ENCODE measurements at regions not wholly inside any gene's neighbourhood (a gene's known extent, or its start where the extent isn't known, plus 50 kb on each side); places are given as distances from the start of the nearest gene placed in this dataset.

GRCh38 chr2:173419506-173419905 lies 64.8 kb downstream of the CDCA7 start:
- no peak for DNase-seq (ENCODE audit: low spot score)

GRCh38 chr2:173424886-173425285 lies 70.2 kb downstream of the CDCA7 start:
- no peak for DNase-seq (ENCODE audit: low spot score)

DNA sequence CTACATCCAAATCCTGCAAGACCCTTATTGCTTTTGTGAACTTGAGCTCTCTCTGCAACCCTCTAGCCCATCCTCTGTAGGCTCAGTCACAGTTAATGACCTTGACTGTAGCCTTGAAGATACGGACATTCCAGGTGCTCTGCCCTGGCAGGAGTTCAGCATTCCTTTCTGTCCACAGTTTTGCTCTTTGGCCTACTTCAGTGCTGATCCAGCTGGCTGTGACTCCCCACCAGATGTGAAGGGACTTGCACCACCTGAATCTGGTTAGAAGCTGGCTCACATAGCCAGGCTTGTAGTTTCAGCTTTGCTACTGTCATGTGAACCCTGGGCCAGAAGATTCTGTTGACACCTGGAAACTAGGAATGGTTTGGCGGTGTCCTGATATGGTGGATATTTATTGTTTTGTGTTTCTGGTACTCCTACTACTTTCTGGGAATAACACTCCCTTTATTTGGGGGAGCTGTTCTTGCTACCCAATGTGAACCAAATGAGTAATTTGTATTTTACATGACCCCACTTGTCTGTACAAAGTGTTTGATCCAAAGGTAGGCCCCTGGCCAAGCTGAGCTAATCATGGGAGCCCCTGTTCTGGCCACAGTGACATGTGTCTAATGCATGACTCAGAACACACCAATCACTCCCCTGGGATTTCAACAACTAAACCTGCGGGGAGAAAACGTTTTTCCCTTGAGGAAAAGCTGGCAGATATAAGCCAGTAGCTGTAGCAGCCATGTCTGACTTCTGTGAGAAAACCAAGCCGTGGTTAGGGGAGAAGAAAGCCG lies 73.4 kb downstream of the CDCA7 start:
- peak; percentile 25 for DNase-seq (ENCODE audit: low spot score)

DNA sequence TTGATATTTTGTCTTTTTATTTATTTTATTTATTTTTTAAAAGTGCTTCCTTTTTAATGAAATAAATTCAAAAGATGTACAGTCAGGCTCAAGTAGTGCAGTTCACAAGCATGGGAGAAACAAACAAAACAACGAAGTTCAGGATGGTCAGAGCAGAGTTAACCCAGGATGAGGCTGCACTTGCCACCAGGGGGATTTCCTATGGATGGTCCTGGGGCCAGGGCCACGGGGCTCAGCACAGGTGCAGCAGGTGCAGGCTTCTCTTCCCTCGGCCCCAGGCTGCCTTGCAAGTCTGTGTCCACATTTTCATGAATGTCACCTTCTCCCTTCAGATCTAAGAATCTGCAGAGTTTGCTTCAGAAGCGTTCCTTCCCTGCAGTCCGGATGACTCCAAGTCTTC lies 76.5 kb downstream of the CDCA7 start:
- no peak for DNase-seq (ENCODE audit: low spot score)

- DNase-seq (ENCODE audit: low spot score): no peak
Observed at GRCh38 chr2:173432049-173432754, 77.5 kb downstream of the CDCA7 start.

DNA sequence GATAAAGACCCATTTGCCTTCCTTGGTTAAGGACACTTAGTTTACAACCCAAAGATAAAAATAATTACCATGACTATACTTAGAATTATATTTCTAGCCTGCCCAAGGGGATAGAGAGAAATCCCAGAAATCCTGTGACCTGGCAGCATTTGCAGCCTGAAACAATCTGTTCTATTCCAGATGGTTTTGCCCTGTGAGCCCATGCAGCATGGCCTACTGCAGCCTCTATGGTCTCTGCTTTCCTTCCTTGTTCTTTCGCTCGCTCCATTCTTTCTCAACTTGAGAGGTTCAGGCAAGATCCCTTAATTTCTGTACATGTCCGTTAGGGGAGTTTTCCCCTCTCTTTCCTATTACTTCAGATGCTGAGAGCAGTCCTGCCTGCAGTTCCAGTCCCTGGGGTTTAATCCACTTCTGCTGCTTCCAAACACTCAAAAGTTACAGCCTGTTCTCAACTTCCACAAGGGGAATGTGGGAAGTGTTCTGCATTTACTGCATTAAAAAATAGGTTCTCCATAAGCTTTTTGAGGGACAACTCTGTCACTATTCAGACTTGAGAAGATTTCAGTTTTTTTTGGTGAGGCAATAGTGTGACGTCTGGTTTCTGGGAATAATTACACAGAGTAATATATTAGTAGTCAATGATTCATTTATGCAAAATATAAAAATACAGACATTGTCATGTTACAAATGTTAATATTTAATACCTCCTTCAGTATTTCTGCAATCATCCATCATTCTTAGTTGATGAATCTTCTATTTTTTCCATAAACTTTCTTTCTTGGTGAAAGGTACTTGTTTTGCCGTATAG lies 80.3 kb downstream of the CDCA7 start:
- DNase-seq (ENCODE audit: low spot score): no peak

DNA sequence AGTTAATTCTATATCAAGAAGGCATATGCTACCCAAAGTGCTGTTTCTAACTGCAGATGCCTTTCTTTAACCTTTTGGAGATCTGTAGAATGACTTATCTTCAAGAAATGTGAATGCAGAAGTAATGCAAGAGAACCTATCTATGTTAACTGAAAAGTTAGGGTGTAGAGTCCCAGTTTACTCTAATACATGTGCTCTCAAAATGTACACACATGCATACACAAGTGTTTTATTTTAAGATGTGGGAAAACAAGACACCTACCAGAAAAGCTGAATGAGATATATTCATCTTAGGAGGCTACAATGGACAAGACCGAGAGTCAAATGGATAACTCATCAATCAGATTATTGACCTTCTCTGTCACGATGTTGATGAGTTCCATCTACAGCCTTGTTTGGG lies 80.9 kb downstream of the CDCA7 start:
- no peak for DNase-seq (ENCODE audit: low spot score)

GRCh38 chr2:173436088-173436487 lies 81.4 kb downstream of the CDCA7 start:
- no peak for DNase-seq (ENCODE audit: low spot score)

GRCh38 chr2:173441222-173441621 lies 86.5 kb downstream of the CDCA7 start:
- DNase-seq (ENCODE audit: low spot score): no peak

DNA sequence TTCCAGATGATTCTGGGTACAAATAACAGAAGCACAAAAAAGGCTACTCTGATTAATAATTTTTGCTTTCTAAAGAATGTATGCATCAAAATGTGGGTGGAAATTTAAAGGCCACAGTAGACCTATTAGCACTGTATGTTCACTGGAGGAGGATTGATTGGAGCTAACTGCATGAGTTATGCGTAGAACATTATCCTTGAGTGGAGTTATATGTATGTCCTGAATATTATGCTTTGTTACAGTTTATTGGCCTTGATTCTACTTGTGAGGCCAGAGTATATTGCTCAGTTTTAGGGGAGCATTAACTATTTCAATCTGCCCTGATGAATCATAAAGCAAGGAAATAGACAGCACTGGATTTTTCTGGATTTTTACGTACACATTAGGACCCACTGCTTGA lies 87.9 kb downstream of the CDCA7 start:
- DNase-seq (ENCODE audit: low spot score): no peak

DNA sequence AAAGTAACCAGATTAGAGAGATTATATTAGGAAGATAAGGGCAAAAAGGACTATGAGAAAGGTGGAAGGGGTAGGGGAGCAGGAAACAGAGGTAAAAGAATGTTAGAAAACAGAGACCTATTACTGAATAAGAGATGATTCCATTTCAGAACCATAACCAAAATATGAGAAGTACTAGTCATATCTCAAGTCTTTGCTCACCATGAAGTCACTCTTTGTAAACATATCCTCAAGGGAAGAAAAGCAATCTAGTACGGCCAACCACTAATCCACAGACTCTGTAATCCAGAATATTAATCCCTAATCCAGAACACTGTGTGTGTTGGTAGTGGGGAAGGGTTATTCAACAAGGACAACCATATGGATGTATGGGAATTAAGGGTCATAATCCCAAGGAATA lies 92.0 kb downstream of the CDCA7 start:
- no peak for DNase-seq (ENCODE audit: low spot score)

DNA sequence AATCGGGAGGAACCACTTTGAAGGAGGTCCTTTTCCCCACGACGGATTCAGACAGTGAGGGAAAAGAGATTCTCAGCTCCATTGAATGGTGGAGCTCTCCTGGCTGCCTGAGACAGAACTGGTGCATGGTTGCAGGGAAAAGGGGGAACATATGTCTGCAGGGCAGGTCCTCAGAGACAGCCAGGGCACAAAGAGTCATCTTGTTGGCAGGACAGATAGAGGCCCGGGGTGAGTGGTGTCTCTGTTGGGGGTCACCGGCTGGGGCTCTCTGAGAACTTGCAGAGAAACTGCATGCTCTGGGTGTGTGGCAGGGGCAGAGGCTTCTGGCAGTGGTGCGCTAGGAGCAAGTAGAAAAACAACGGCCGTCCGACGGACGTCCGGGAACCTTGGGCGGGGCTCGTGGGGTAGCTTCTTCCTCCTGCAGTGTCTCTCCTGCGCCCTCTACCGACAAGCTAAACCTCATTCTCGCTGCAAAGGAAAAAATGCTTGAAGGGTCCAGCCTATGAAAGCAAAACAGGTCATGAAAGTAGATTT lies 94.3 kb downstream of the CDCA7 start:
- peak; percentile 90 for DNase-seq (ENCODE audit: low spot score)

DNA sequence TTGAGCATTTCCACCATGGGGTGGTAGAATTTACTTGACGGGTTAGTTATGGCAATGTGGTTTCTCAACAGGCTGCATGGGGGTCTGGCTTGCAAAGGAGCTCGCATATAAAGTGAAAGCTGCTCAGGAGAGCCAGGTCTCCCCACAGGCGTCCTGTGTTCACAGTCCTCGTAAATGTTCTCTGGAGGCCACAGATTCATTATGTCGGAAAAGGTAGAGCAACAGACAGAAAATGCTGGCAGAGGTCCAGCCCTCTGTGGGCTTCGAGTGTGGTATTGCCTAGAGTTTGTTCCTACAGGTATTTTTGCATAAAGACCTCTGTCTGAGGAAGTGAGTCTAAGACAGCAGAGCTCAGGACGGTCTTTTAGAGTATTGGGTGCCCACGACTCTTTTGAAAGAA lies 96.4 kb downstream of the CDCA7 start:
- DNase-seq (ENCODE audit: low spot score): no peak

GRCh38 chr2:173451941-173452340 lies 97.3 kb downstream of the CDCA7 start:
- no peak for DNase-seq (ENCODE audit: low spot score)

DNA sequence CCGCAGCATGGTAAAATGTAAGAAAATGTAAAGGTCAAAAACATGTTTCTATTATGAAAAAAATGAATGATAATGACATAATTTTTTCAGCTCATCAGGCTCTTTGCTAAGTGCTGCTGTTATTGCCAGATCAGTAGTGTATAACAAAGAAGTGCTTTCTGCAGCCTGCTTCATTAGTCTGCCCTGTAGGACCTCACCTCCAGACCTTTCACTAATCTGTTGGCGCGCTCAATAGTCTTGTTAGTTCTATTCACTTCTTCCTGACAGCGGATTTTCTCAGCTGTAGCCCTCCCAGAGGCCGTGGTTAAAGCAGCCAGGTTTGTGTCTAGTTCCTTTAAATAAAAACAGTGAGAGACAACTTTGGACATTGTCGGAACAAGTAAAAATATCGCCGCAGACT lies 97.7 kb downstream of the CDCA7 start:
- no peak for DNase-seq (ENCODE audit: low spot score)

DNA sequence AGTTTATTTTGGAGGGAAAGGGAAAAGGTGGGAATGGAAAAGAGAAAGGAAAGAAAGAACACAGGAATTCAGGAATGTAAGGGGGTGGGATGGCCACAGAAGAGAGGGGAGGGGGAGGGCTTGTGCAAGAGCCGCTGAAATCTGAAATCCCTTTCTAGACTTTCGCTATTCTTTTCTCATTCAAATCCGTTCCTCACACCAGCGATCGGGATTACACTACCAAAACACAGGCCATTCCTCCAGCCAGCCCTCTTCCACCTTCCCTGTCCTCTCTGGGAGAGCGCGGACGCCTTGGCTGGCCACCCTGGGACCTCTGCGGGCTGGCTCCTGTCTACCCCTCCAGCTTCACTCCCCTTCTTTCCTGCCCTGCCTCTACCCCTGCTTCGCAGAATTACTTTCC lies 102.3 kb downstream of the CDCA7 start:
- no peak for DNase-seq (ENCODE audit: low spot score)

DNA sequence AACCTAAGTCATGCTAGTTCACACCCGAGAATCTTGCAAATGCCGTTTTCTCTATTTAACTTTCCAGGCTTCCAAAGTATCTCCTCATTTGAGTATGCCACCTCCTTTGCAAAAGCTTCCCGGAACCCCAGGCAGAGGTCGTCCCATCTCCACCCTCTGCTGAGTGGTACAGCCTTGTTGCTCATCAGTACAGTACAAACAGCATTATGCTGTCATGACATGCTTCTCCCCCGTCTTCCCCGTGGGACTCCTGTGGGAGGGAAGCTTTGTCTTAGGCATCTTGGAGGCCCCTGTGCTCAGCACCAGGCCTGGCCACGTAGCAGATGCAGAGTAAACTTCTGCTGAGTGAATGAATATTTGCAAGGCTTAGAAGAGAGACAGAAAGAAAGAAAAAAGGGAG lies 102.7 kb downstream of the CDCA7 start:
- DNase-seq (ENCODE audit: low spot score): no peak

- no peak for DNase-seq (ENCODE audit: low spot score)
Observed at GRCh38 chr2:173458991-173459780, 104.5 kb downstream of the CDCA7 start.

GRCh38 chr2:173462892-173463840 lies 108.5 kb downstream of the CDCA7 start:
- DNase-seq (ENCODE audit: low spot score): peak; percentile 25

- DNase-seq (ENCODE audit: low spot score): no peak
Observed at GRCh38 chr2:173463846-173464245, 109.2 kb downstream of the CDCA7 start.
